ENCODE measurements at regions not wholly inside any gene's neighbourhood (a gene's known extent, or its start where the extent isn't known, plus 50 kb on each side); places are given as distances from the start of the nearest gene placed in this dataset.

- no peak for TF ChIP-seq CHD7 (IDR thresholded peaks at IDR 0.05; ENCODE audit: insufficient replicate concordance, low read length)
- no peak for TF ChIP-seq SAP30 (IDR thresholded peaks at IDR 0.05; ENCODE audit: insufficient read depth, insufficient replicate concordance, low read length)
Observed at GRCh38 chr21:31604591-31605190, 54.8 kb upstream of the SOD1 start (continued).
